ENCODE measurements at regions not wholly inside any gene's neighbourhood (a gene's known extent, or its start where the extent isn't known, plus 50 kb on each side); places are given as distances from the start of the nearest gene placed in this dataset.

- intact Hi-C loops (cut with micrococcal nuclease; ENCODE audit: unreplicated experiment) = no loop called here
- no peaks in the 10 kb centered on the region for H3K36me3 ChIP-seq (ENCODE audit: insufficient read depth, low read length)
- no peaks in the 10 kb centered on the region for H3K79me2 ChIP-seq (ENCODE audit: insufficient read depth, low read depth, low read length)
- no peaks in the 10 kb centered on the region for H4K20me1 ChIP-seq (ENCODE audit: insufficient read depth, low read length)
- BruUV-seq (replicated peaks) = no TSS peak
- no peaks in the 10 kb centered on the region for H3K4me1 ChIP-seq (ENCODE audit: insufficient read depth, low read length, poor library complexity, severe bottlenecking)
- ChIA-PET CTCF (ENCODE audit: unreplicated experiment) (no interaction called here), POLR2A (no interaction called here)
- no peak overlapping the region for H3K27ac ChIP-seq (ENCODE audit: low read depth, low read length, poor library complexity, severe bottlenecking)
- no peak for DNase-seq (ENCODE audit: low spot score)
- H2AFZ ChIP-seq (ENCODE audit: low read length) = no peak overlapping the region
- TF ChIP-seq CTCF (conservative IDR thresholded peaks at IDR 0.05; ENCODE audit: low read length) = no peak
- no peak for TF ChIP-seq EZH2phosphoT487 (IDR thresholded peaks at IDR 0.05; ENCODE audit: borderline replicate concordance, low read depth, low read length)
- no peaks in the 10 kb centered on the region for H3K9me2 ChIP-seq (ENCODE audit: insufficient read depth, low read length)
- H3K4me2 ChIP-seq (ENCODE audit: low read length) = no peak overlapping the region
- H3K4me3 ChIP-seq (ENCODE audit: low read depth, low read length, poor library complexity, severe bottlenecking) = no peak overlapping the region
- no peaks in the 10 kb centered on the region for H3K9me3 ChIP-seq (ENCODE audit: low read length)
These were observed 427.9 kb upstream of the ERCC4 start for GRCh38 chr16:13492046-13492445.

- Histone ChIP-seq H3K4me3 (ENCODE audit: low read depth, low read length, poor library complexity, severe bottlenecking) (no peak overlapping the region), H3K9me2 (ENCODE audit: insufficient read depth, low read length) (no peaks in the 10 kb centered on the region), H2AFZ (ENCODE audit: low read length) (no peak overlapping the region), H4K20me1 (ENCODE audit: insufficient read depth, low read length) (no peaks in the 10 kb centered on the region), H3K4me2 (ENCODE audit: low read length) (no peak overlapping the region), H3K36me3 (ENCODE audit: insufficient read depth, low read length) (no peaks in the 10 kb centered on the region), H3K9me3 (ENCODE audit: low read length) (no peaks in the 10 kb centered on the region), H3K27ac (ENCODE audit: low read depth, low read length, poor library complexity, severe bottlenecking) (no peak overlapping the region), H3K79me2 (ENCODE audit: insufficient read depth, low read depth, low read length) (no peaks in the 10 kb centered on the region), H3K4me1 (ENCODE audit: insufficient read depth, low read length, poor library complexity, severe bottlenecking) (no peaks in the 10 kb centered on the region)
- ChIA-PET POLR2A (no interaction called here), CTCF (ENCODE audit: unreplicated experiment) (no interaction called here)
- TF ChIP-seq CTCF (conservative IDR thresholded peaks at IDR 0.05; ENCODE audit: low read length) (no peak), EZH2phosphoT487 (IDR thresholded peaks at IDR 0.05; ENCODE audit: borderline replicate concordance, low read depth, low read length) (no peak)
- DNase-seq (ENCODE audit: low spot score) = no peak
- no TSS peak for BruUV-seq (replicated peaks)
- intact Hi-C loops (cut with micrococcal nuclease; ENCODE audit: unreplicated experiment) = no loop called here
These were observed 415.9 kb upstream of the ERCC4 start for GRCh38 chr16:13503960-13504635.

GRCh38 chr16:13507530-13507929, 412.4 kb upstream of the ERCC4 start:
- H2AFZ ChIP-seq (ENCODE audit: low read length) = no peak overlapping the region
- no peaks in the 10 kb centered on the region for H4K20me1 ChIP-seq (ENCODE audit: insufficient read depth, low read length)
- ChIA-PET CTCF (ENCODE audit: unreplicated experiment) (no interaction called here), POLR2A (no interaction called here)
- TF ChIP-seq CTCF (conservative IDR thresholded peaks at IDR 0.05; ENCODE audit: low read length) (no peak), EZH2phosphoT487 (IDR thresholded peaks at IDR 0.05; ENCODE audit: borderline replicate concordance, low read depth, low read length) (no peak)
- H3K4me2 ChIP-seq (ENCODE audit: low read length) = no peak overlapping the region
- BruUV-seq (replicated peaks) = no TSS peak
- H3K4me1 ChIP-seq (ENCODE audit: insufficient read depth, low read length, poor library complexity, severe bottlenecking) = no peaks in the 10 kb centered on the region
- no peak overlapping the region for H3K4me3 ChIP-seq (ENCODE audit: low read depth, low read length, poor library complexity, severe bottlenecking)
- no peaks in the 10 kb centered on the region for H3K9me2 ChIP-seq (ENCODE audit: insufficient read depth, low read length)
- intact Hi-C loops (cut with micrococcal nuclease; ENCODE audit: unreplicated experiment) = no loop called here
- peaks cover 15% of the 10 kb centered on the region; the same call in 1 of the 2 replicates for H3K9me3 ChIP-seq (ENCODE audit: low read length)
- no peak overlapping the region for H3K27ac ChIP-seq (ENCODE audit: low read depth, low read length, poor library complexity, severe bottlenecking)
- no peaks in the 10 kb centered on the region for H3K79me2 ChIP-seq (ENCODE audit: insufficient read depth, low read depth, low read length)
- no peak for DNase-seq (ENCODE audit: low spot score)
- H3K36me3 ChIP-seq (ENCODE audit: insufficient read depth, low read length) = no peaks in the 10 kb centered on the region

Measured in OCI-LY7 (cell line).